Esophagus muscularis mucosa (tissue), 4 donors: ENCODE measurements at regions not wholly inside any gene's neighbourhood (a gene's known extent, or its start where the extent isn't known, plus 50 kb on each side); places are given as distances from the start of the nearest gene placed in this dataset.

Experiments
- EP300 ChIP-seq: sonication (generic); formaldehyde crosslinking; IDR thresholded peaks from one replicate; pipeline ENCODE4 v1.6.1; 2017; ENCODE audit warnings: antibody characterized with exemption
- POLR2AphosphoS5 ChIP-seq, 2 donors: sonication (generic); formaldehyde crosslinking; IDR thresholded peaks; one replicate each; pipeline ENCODE4 v1.6.1; 2017; ENCODE audit warnings: antibody characterized with exemption in 2 of 2
- TF ChIP-seq, protein P1 (sequence below), 3 experiments: fragments of 200-600 bp in 2 of 3; fragments of 450-650 bp in 1 of 3; sonication (generic) in 2 of 3; IDR thresholded peaks; one replicate each; pipeline ENCODE4 v1.5.1; 2017 to 2019; ENCODE audit warnings: antibody characterized with exemption in 3 of 3, mild to moderate bottlenecking in 2 of 3, moderate library complexity in 1 of 3

DNA sequence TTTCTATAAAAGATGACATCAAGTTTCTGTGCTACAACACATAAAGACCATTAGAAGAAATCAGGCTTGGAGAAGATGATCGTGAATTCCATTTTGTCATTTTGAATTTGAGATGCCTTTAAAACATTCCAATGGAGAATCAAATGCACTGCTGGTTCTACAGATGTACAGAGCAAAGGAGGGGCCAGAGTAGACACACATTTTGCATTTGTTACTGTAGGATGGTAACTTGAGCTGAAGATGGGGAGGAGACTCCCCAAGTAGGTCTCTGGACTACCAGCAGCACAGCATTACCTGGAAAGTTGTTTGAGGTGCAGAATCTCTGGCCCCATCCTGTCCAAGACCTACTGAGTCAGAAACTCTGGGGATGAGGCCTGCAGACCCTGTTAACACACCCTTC, 121.6 kb upstream of the RALGAPA2 start:
- TF ChIP-seq POLR2AphosphoS5 (IDR thresholded peaks at IDR 0.05) (no peak), EP300 (no peak)
- TF ChIP-seq, protein P1, sequence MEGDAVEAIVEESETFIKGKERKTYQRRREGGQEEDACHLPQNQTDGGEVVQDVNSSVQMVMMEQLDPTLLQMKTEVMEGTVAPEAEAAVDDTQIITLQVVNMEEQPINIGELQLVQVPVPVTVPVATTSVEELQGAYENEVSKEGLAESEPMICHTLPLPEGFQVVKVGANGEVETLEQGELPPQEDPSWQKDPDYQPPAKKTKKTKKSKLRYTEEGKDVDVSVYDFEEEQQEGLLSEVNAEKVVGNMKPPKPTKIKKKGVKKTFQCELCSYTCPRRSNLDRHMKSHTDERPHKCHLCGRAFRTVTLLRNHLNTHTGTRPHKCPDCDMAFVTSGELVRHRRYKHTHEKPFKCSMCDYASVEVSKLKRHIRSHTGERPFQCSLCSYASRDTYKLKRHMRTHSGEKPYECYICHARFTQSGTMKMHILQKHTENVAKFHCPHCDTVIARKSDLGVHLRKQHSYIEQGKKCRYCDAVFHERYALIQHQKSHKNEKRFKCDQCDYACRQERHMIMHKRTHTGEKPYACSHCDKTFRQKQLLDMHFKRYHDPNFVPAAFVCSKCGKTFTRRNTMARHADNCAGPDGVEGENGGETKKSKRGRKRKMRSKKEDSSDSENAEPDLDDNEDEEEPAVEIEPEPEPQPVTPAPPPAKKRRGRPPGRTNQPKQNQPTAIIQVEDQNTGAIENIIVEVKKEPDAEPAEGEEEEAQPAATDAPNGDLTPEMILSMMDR (IDR thresholded peaks at IDR 0.05) = no peak
